ENCODE measurements at regions not wholly inside any gene's neighbourhood (a gene's known extent, or its start where the extent isn't known, plus 50 kb on each side); places are given as distances from the start of the nearest gene placed in this dataset.

GRCh38 chr9:2299843-2300205 lies 284.7 kb downstream of the SMARCA2 start:
- TF ChIP-seq CTCF (conservative IDR thresholded peaks at IDR 0.05 in 1 of 2, IDR thresholded peaks at IDR 0.05 in 1 of 2; ENCODE audit: low read depth in 1 of 2, low read length in 2 of 2) = no peak
- no peak for TF ChIP-seq EZH2 (IDR thresholded peaks at IDR 0.05; ENCODE audit: low read length, missing control alignments)

All from fibroblast of lung (primary cell).